HEK293 (cell line): ENCODE measurements at regions not wholly inside any gene's neighbourhood (a gene's known extent, or its start where the extent isn't known, plus 50 kb on each side); places are given as distances from the start of the nearest gene placed in this dataset.

Experiments
- CTCF ChIP-seq: fragments of 450-650 bp; formaldehyde crosslinking; IDR thresholded peaks from 2 replicates; pipeline ENCODE4 v1.5.1; 2016; ENCODE audit warnings: missing biosample characterization, missing genetic modification characterization
- GFI1B ChIP-seq: fragments of 450-650 bp; formaldehyde crosslinking; IDR thresholded peaks from 2 replicates; pipeline ENCODE4 v1.5.1; 2016; ENCODE audit warnings: missing biosample characterization, missing genetic modification characterization
- GLI2 ChIP-seq: fragments of 450-650 bp; formaldehyde crosslinking; IDR thresholded peaks from 2 replicates; pipeline ENCODE4; 2017; ENCODE audit warnings: missing biosample characterization, missing genetic modification characterization, low read depth, borderline replicate concordance
- PATZ1 ChIP-seq: fragments of 450-650 bp; formaldehyde crosslinking; IDR thresholded peaks from 2 replicates; pipeline ENCODE4 v1.5.1; 2016; ENCODE audit warnings: missing biosample characterization, missing genetic modification characterization
- REST ChIP-seq: fragments of 450-650 bp; formaldehyde crosslinking; IDR thresholded peaks from 2 replicates; pipeline ENCODE4 v1.5.1; 2016; ENCODE audit warnings: missing biosample characterization, missing genetic modification characterization
- SCRT1 ChIP-seq: fragments of 450-650 bp; formaldehyde crosslinking; IDR thresholded peaks from 2 replicates; pipeline ENCODE4 v1.5.1; 2016; ENCODE audit warnings: missing biosample characterization, missing genetic modification characterization, borderline replicate concordance
- ZBTB48 ChIP-seq: fragments of 450-650 bp; formaldehyde crosslinking; IDR thresholded peaks from 2 replicates; pipeline ENCODE4 v1.5.1; 2016; ENCODE audit warnings: missing biosample characterization, missing genetic modification characterization
- ZNF121 ChIP-seq: fragments of 450-650 bp; formaldehyde crosslinking; IDR thresholded peaks from 2 replicates; pipeline ENCODE4 v1.5.1; 2016; ENCODE audit warnings: missing biosample characterization, missing genetic modification characterization
- ZNF133 ChIP-seq: fragments of 450-650 bp; formaldehyde crosslinking; IDR thresholded peaks from 2 replicates; pipeline ENCODE4 v1.5.1; 2016; ENCODE audit warnings: missing biosample characterization, missing genetic modification characterization
- ZNF449 ChIP-seq: fragments of 450-650 bp; formaldehyde crosslinking; IDR thresholded peaks from 2 replicates; pipeline ENCODE4 v1.5.1; 2017; ENCODE audit warnings: missing biosample characterization, mild to moderate bottlenecking, missing genetic modification characterization, moderate library complexity
- ZNF521 ChIP-seq: fragments of 450-650 bp; formaldehyde crosslinking; IDR thresholded peaks from 2 replicates; pipeline ENCODE4 v1.5.1; 2017; ENCODE audit warnings: missing biosample characterization, mild to moderate bottlenecking, missing genetic modification characterization

- TF ChIP-seq SCRT1 (tag by site-specific recombination) (no peak), ZBTB48 (tag by site-specific recombination) (no peak), ZNF521 (no peak), CTCF (no peak), REST (tag by site-specific recombination) (no peak), ZNF449 (tag by site-specific recombination) (no peak), ZNF121 (tag by site-specific recombination) (no peak), ZNF133 (tag by site-specific recombination) (no peak), PATZ1 (tag by site-specific recombination) (no peak), GFI1B (tag by site-specific recombination) (no peak), GLI2 (no peak)
Measured at GRCh38 chr18:1244397-1245122, 339.9 kb downstream of the ADCYAP1 start.
